Testis (tissue), 2 donors: ENCODE measurements at regions not wholly inside any gene's neighbourhood (a gene's known extent, or its start where the extent isn't known, plus 50 kb on each side); places are given as distances from the start of the nearest gene placed in this dataset.

Source experiments
- CTCF ChIP-seq, 3 experiments: fragments of 450-650 bp in 2 of 3; fragments of 200-600 bp in 1 of 3; sonication (generic) in 1 of 3; IDR thresholded peaks; one replicate each; pipeline ENCODE4 v1.5.1; 2016 to 2019; ENCODE audit warnings: antibody characterized with exemption in 3 of 3, mild to moderate bottlenecking in 2 of 3, moderate library complexity in 1 of 3
- POLR2A ChIP-seq: fragments of 450-650 bp; IDR thresholded peaks from one replicate; pipeline ENCODE4 v1.6.1; 2017; ENCODE audit warnings: antibody characterized with exemption, mild to moderate bottlenecking, moderate library complexity

GRCh38 chr2:18706001-18706400, 116.6 kb upstream of the NT5C1B start:
- TF ChIP-seq POLR2A (no peak), CTCF (IDR thresholded peaks at IDR 0.05) (no peak)
